GM21360 (cell line): ENCODE measurements at regions not wholly inside any gene's neighbourhood (a gene's known extent, or its start where the extent isn't known, plus 50 kb on each side); places are given as distances from the start of the nearest gene placed in this dataset.
"Not testable (repeated sequence)": the region's sequence is repeated elsewhere in the genome, so short reads cannot be mapped to it uniquely, and the experiment has no call there.

Experiments
- ATAC-seq: cut with Tn5 transposase; IDR thresholded peaks from one replicate; pipeline ENCODE4 v1.9.1; 2021; ENCODE audit warnings: mild to moderate bottlenecking, moderate library complexity; ENCODE audit not compliant: unreplicated experiment

- no peak for ATAC-seq
Observed at GRCh38 chr14:40058901-40059897, 627.0 kb upstream of the FBXO33 start.

GRCh38 chr14:40053416-40053815 is 621.2 kb upstream of the FBXO33 start:
- no peak for ATAC-seq

- ATAC-seq: no peak
Observed at GRCh38 chr14:40028991-40029390, 596.8 kb upstream of the FBXO33 start.

- ATAC-seq: no peak
Observed at GRCh38 chr14:40025101-40025500, 592.9 kb upstream of the FBXO33 start.

GRCh38 chr14:40010961-40011360 is 578.7 kb upstream of the FBXO33 start:
- no peak for ATAC-seq

- no peak for ATAC-seq
Observed at GRCh38 chr14:40009771-40010170, 577.5 kb upstream of the FBXO33 start.

- ATAC-seq: not testable (repeated sequence)
Observed at GRCh38 chr14:40008345-40008744, 576.1 kb upstream of the FBXO33 start.

- no peak for ATAC-seq
Observed at GRCh38 chr14:40004871-40005500, 572.8 kb upstream of the FBXO33 start.

GRCh38 chr14:40003773-40004172 is 571.5 kb upstream of the FBXO33 start:
- ATAC-seq: no peak

GRCh38 chr14:39998854-39999253 is 566.6 kb upstream of the FBXO33 start:
- ATAC-seq: no peak

- ATAC-seq: no peak
Observed at GRCh38 chr14:39998114-39998513, 565.9 kb upstream of the FBXO33 start.

- no peak for ATAC-seq
Observed at GRCh38 chr14:39991041-39991440, 558.8 kb upstream of the FBXO33 start.

- ATAC-seq: no peak
Observed at GRCh38 chr14:39988939-39989338, 556.7 kb upstream of the FBXO33 start.

GRCh38 chr14:39984323-39984722 is 552.1 kb upstream of the FBXO33 start:
- ATAC-seq: no peak

- no peak for ATAC-seq
Observed at GRCh38 chr14:39977198-39977597, 545.0 kb upstream of the FBXO33 start.

- ATAC-seq: no peak
Observed at GRCh38 chr14:39974036-39974435, 541.8 kb upstream of the FBXO33 start.

- no peak for ATAC-seq
Observed at GRCh38 chr14:39972704-39973103, 540.5 kb upstream of the FBXO33 start.

GRCh38 chr14:39967885-39968284 is 535.7 kb upstream of the FBXO33 start:
- no peak for ATAC-seq

GRCh38 chr14:39957987-39958386 is 525.8 kb upstream of the FBXO33 start:
- ATAC-seq: no peak

GRCh38 chr14:39957290-39957689 is 525.1 kb upstream of the FBXO33 start:
- no peak for ATAC-seq

- ATAC-seq: no peak
Observed at GRCh38 chr14:39956372-39956771, 524.1 kb upstream of the FBXO33 start.

- ATAC-seq: no peak
Observed at GRCh38 chr14:39948235-39948634, 516.0 kb upstream of the FBXO33 start.
